ENCODE measurements at regions not wholly inside any gene's neighbourhood (a gene's known extent, or its start where the extent isn't known, plus 50 kb on each side); places are given as distances from the start of the nearest gene placed in this dataset.

DNA sequence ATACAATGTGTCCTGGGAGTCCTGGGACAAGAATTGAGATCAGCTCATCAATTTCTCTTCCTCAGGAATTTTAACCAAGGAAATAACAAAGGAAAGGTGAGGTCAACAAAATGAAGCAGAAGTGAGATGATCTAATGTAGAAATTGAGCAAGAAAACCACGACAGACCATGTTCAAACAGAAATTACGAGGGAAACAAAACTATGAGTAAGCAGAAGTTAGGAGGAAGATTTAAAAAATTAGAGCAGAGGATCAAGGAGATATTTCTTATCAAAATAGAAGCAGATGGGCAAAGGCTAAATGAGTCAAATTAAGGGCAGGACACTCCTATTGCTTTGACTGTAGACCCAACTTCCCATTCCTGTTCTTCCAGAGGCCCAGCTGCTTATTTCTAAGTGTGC lies 97.4 kb downstream of the HINT1 start:
- DNase-seq (no peak), FAIRE-seq (no peak), ATAC-seq (no peak)
- no peak overlapping the region for H3K4me3 ChIP-seq
- WGBS, 2 donors: 60 to 66% methylated on average over 2 of the region's 2 CpGs
- no peaks in the 10 kb centered on the region for H3K27me3 ChIP-seq
- no peaks in the 10 kb centered on the region for H3K4me1 ChIP-seq
- no peaks in the 10 kb centered on the region for H3K36me3 ChIP-seq
- intact Hi-C loops (cut with DNase I): no loop called here
- TF ChIP-seq, protein P1, sequence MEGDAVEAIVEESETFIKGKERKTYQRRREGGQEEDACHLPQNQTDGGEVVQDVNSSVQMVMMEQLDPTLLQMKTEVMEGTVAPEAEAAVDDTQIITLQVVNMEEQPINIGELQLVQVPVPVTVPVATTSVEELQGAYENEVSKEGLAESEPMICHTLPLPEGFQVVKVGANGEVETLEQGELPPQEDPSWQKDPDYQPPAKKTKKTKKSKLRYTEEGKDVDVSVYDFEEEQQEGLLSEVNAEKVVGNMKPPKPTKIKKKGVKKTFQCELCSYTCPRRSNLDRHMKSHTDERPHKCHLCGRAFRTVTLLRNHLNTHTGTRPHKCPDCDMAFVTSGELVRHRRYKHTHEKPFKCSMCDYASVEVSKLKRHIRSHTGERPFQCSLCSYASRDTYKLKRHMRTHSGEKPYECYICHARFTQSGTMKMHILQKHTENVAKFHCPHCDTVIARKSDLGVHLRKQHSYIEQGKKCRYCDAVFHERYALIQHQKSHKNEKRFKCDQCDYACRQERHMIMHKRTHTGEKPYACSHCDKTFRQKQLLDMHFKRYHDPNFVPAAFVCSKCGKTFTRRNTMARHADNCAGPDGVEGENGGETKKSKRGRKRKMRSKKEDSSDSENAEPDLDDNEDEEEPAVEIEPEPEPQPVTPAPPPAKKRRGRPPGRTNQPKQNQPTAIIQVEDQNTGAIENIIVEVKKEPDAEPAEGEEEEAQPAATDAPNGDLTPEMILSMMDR (IDR thresholded peaks at IDR 0.05): no peak
- H3K27ac ChIP-seq: no peak overlapping the region
- H3K9me3 ChIP-seq: no peaks in the 10 kb centered on the region

GRCh38 chr5:131064669-131065371 lies 100.2 kb downstream of the HINT1 start:
- no peaks in the 10 kb centered on the region for H3K36me3 ChIP-seq
- H3K27ac ChIP-seq: no peak overlapping the region
- intact Hi-C loops (cut with DNase I): no loop called here
- FAIRE-seq: no peak
- ATAC-seq: no peak
- H3K4me1 ChIP-seq: no peaks in the 10 kb centered on the region
- TF ChIP-seq, protein P1 (IDR thresholded peaks at IDR 0.05): no peak
- DNase-seq: no peak
- H3K9me3 ChIP-seq: no peaks in the 10 kb centered on the region
- H3K4me3 ChIP-seq: no peak overlapping the region
- H3K27me3 ChIP-seq: no peaks in the 10 kb centered on the region

DNA sequence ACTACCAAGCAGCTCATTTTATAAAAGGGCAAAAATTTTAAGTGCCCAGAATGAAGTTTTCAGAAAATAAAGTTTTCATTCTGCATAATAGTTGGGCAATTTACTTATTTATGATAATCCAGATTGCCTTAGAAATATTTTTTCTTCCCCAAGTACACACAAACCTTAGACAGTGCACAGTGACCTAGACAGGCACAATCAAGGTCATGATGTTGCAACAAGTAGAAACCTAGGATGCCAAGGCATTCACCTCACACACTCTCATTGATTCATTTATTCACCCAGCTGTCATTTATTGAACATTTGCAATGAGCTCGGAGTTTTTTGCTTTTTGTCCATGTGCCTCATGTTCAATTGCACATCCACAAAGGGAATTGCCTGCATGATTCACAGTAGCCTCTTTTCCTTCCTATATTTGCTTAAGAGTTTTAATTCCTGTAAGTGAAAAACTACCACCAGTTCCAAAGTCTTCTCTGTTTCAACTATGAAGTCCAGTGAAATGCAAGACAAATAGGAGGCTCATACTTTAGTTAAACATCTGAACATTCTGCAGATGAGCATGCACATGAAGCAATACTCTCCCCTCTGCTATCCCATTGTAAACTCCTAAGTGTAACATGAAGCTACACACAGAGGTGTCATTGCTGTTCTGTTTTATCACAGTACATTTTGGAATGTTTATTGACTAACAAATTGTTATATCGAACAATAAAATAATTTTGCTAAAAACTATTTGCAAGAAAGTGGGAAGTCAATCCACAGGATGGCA lies 122.9 kb downstream of the HINT1 start:
- no peak for FAIRE-seq
- WGBS, 2 donors: 41 to 69% methylated on average over 2 of the region's 2 CpGs
- Histone ChIP-seq H3K9me3 (no peaks in the 10 kb centered on the region), H3K36me3 (no peaks in the 10 kb centered on the region), H3K27me3 (no peaks in the 10 kb centered on the region), H3K4me1 (no peaks in the 10 kb centered on the region), H3K27ac (no peak overlapping the region), H3K4me3 (no peak overlapping the region)
- no peak for DNase-seq
- TF ChIP-seq, protein P1 (IDR thresholded peaks at IDR 0.05): no peak
- no peak for ATAC-seq
- intact Hi-C loops (cut with DNase I): no loop called here

DNA sequence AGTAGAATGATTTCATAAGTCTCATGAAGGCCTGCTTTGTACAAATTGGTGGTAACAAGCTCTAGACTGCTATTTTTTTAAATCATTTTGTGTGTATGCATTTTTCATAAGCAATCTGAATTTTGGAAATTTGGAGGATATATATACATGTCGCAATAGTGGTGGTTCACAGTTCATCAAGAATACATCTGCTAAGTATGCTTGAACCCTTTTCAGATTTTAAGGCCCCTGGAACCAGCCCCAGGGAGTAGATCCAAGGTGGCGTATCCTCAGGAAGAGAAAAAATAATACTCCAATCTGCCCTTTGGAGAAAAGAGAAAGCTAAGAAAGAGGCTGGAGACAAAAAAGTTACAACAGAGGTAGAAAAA lies 141.6 kb downstream of the HINT1 start:
- WGBS, 2 donors: 91 to 93% methylated on average over 2 of the region's 2 CpGs
- no peak overlapping the region for H3K27ac ChIP-seq
- H3K4me3 ChIP-seq: no peak overlapping the region
- no peak for FAIRE-seq
- intact Hi-C loops (cut with DNase I): no loop called here
- H3K36me3 ChIP-seq: no peaks in the 10 kb centered on the region
- TF ChIP-seq, protein P1 (IDR thresholded peaks at IDR 0.05): no peak
- DNase-seq: no peak
- ATAC-seq: no peak
- H3K27me3 ChIP-seq: no peaks in the 10 kb centered on the region
- H3K4me1 ChIP-seq: no peaks in the 10 kb centered on the region
- H3K9me3 ChIP-seq: no peaks in the 10 kb centered on the region

Measured in pancreas (tissue), 10 donors.